GM19328 (cell line): ENCODE measurements at regions not wholly inside any gene's neighbourhood (a gene's known extent, or its start where the extent isn't known, plus 50 kb on each side); places are given as distances from the start of the nearest gene placed in this dataset.

ENCODE experiments used
- ATAC-seq: cut with Tn5 transposase; IDR thresholded peaks from one replicate; pipeline ENCODE4 v1.9.1; 2021; ENCODE audit warnings: mild to moderate bottlenecking, moderate library complexity; ENCODE audit not compliant: unreplicated experiment

GRCh38 chr10:36187380-36188079 lies 545.4 kb upstream of the FZD8 start:
- ATAC-seq = no peak

- no peak for ATAC-seq
Observed at GRCh38 chr10:36185097-36185496, 543.0 kb upstream of the FZD8 start.

GRCh38 chr10:36183726-36184125 lies 541.6 kb upstream of the FZD8 start:
- no peak for ATAC-seq

GRCh38 chr10:36183056-36183455 lies 541.0 kb upstream of the FZD8 start:
- ATAC-seq = no peak

GRCh38 chr10:36182606-36183005 lies 540.5 kb upstream of the FZD8 start:
- ATAC-seq = no peak

GRCh38 chr10:36182179-36182566 lies 540.1 kb upstream of the FZD8 start:
- no peak for ATAC-seq

- no peak for ATAC-seq
Observed at GRCh38 chr10:36181426-36182178, 539.5 kb upstream of the FZD8 start.

- ATAC-seq = no peak
Observed at GRCh38 chr10:36178616-36179015, 536.5 kb upstream of the FZD8 start.

- ATAC-seq = no peak
Observed at GRCh38 chr10:36177071-36177470, 535.0 kb upstream of the FZD8 start.

- no peak for ATAC-seq
Observed at GRCh38 chr10:36175954-36176353, 533.9 kb upstream of the FZD8 start.

GRCh38 chr10:36173364-36173763 lies 531.3 kb upstream of the FZD8 start:
- no peak for ATAC-seq

- no peak for ATAC-seq
Observed at GRCh38 chr10:36171953-36172940, 530.2 kb upstream of the FZD8 start.

GRCh38 chr10:36171556-36171952 lies 529.5 kb upstream of the FZD8 start:
- no peak for ATAC-seq

- ATAC-seq = no peak
Observed at GRCh38 chr10:36170943-36171501, 528.9 kb upstream of the FZD8 start.

- ATAC-seq = no peak
Observed at GRCh38 chr10:36170142-36170719, 528.1 kb upstream of the FZD8 start.

- ATAC-seq = no peak
Observed at GRCh38 chr10:36168777-36169176, 526.7 kb upstream of the FZD8 start.

GRCh38 chr10:36164556-36165504 lies 522.7 kb upstream of the FZD8 start:
- no peak for ATAC-seq

- ATAC-seq = no peak
Observed at GRCh38 chr10:36163827-36164226, 521.7 kb upstream of the FZD8 start.

GRCh38 chr10:36157486-36157885 lies 515.4 kb upstream of the FZD8 start:
- ATAC-seq = no peak

- ATAC-seq = no peak
Observed at GRCh38 chr10:36148207-36148606, 506.1 kb upstream of the FZD8 start.
